ENCODE measurements at regions not wholly inside any gene's neighbourhood (a gene's known extent, or its start where the extent isn't known, plus 50 kb on each side); places are given as distances from the start of the nearest gene placed in this dataset.

DNA sequence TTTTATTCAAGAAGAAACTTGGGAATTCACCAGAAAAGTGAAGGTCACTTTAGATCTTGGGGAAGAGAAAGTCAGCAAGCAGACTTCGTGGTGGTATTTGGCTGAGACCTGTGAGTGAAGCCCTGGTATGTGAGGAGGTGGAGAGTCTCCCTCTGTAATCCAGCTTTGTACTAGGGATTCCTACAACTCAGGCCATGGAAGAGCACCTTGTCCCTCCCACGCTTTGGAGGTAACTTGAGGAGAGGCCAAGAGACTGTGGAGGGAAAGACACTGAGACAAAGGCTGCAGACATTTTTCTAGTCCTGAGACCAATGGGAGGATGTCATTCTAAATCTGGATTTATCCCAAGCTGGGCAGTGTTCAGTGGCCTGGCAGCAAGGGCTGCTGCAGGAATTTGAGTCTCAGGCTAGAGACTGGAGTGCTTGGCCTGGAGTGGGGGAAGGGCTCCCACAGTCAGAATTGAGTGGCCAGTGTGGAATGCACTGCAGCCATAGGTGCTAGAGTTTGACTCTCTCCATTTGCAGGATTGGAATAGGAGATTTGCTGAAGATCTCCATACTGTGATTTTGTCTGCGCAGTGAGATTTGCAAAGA is 219.0 kb downstream of the ACTR3 start:
- TF ChIP-seq, protein P1, sequence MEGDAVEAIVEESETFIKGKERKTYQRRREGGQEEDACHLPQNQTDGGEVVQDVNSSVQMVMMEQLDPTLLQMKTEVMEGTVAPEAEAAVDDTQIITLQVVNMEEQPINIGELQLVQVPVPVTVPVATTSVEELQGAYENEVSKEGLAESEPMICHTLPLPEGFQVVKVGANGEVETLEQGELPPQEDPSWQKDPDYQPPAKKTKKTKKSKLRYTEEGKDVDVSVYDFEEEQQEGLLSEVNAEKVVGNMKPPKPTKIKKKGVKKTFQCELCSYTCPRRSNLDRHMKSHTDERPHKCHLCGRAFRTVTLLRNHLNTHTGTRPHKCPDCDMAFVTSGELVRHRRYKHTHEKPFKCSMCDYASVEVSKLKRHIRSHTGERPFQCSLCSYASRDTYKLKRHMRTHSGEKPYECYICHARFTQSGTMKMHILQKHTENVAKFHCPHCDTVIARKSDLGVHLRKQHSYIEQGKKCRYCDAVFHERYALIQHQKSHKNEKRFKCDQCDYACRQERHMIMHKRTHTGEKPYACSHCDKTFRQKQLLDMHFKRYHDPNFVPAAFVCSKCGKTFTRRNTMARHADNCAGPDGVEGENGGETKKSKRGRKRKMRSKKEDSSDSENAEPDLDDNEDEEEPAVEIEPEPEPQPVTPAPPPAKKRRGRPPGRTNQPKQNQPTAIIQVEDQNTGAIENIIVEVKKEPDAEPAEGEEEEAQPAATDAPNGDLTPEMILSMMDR (IDR thresholded peaks at IDR 0.05; ENCODE audit: low read depth, low read length), result no peak
- no peak for TF ChIP-seq EZH2phosphoT487 (IDR thresholded peaks at IDR 0.05; ENCODE audit: low read depth)

Measured in OCI-LY3 (cell line).